ENCODE measurements at regions not wholly inside any gene's neighbourhood (a gene's known extent, or its start where the extent isn't known, plus 50 kb on each side); places are given as distances from the start of the nearest gene placed in this dataset.
"Not testable (repeated sequence)": the region's sequence is repeated elsewhere in the genome, so short reads cannot be mapped to it uniquely, and the experiment has no call there.

- no peak for ATAC-seq
- TF ChIP-seq POLR2AphosphoS5 (IDR thresholded peaks at IDR 0.05; ENCODE audit: low read depth) (no peak), EZH2phosphoT487 (IDR thresholded peaks at IDR 0.05; ENCODE audit: unreplicated experiment) (no peak), EZH2 (IDR thresholded peaks at IDR 0.05; ENCODE audit: low read depth, unreplicated experiment) (no peak), JUNB (IDR thresholded peaks at IDR 0.05; ENCODE audit: unreplicated experiment) (no peak), ZNF331 (CRISPR knock-in tag; IDR thresholded peaks at IDR 0.05; ENCODE audit: low read depth) (no peak), NANOG (IDR thresholded peaks at IDR 0.05; ENCODE audit: borderline replicate concordance) (no peak), STAT1 (IDR thresholded peaks at IDR 0.05; ENCODE audit: unreplicated experiment) (no peak), CREB1 (CRISPR knock-in tag; IDR thresholded peaks at IDR 0.05; ENCODE audit: low read depth) (no peak), CTCF (conservative IDR thresholded peaks at IDR 0.05; ENCODE audit: low read depth in 2 of 2) (no peak)
- no peaks in the 10 kb centered on the region for H3K4me1 Mint-ChIP-seq
- DNase-seq (ENCODE audit: low spot score): no peak
- Histone ChIP-seq H3K36me3 (ENCODE audit: insufficient read depth) (no peaks in the 10 kb centered on the region), H3K4me3 (no peak overlapping the region), H2AFZ (no peak overlapping the region; the same call in 1 of the 2 replicates), H3K27me3 (ENCODE audit: insufficient read depth) (no peaks in the 10 kb centered on the region), H3K4me1 (ENCODE audit: insufficient read depth) (no peaks in the 10 kb centered on the region), H3K9me2 (ENCODE audit: insufficient read depth) (peaks cover 5% of the 10 kb centered on the region; the same call in 1 of the 2 replicates), H3K27ac (ENCODE audit: low read depth) (no peak overlapping the region), H3K4me2 (no peak overlapping the region), H4K20me1 (replicated peaks; ENCODE audit: insufficient read depth) (no peaks in the 10 kb centered on the region), H3K79me2 (replicated peaks; ENCODE audit: insufficient read depth) (no peaks in the 10 kb centered on the region), H3F3A (replicated peaks; ENCODE audit: low read depth) (no peaks in the 10 kb centered on the region)
- peaks cover 2% of the 10 kb centered on the region; the same call in 1 of the 3 replicates for H3K9me3 Mint-ChIP-seq
- H3K27me3 Mint-ChIP-seq (ENCODE audit: insufficient read depth, low read depth, poor library complexity): no peaks in the 10 kb centered on the region
- no peak overlapping the region for H3K4me3 Mint-ChIP-seq
- H3K36me3 Mint-ChIP-seq (ENCODE audit: low read depth): no peaks in the 10 kb centered on the region
- H3K27ac Mint-ChIP-seq: no peak overlapping the region
Observed at GRCh38 chr13:82961757-82962156, 920.5 kb downstream of the SLITRK1 start.

DNA sequence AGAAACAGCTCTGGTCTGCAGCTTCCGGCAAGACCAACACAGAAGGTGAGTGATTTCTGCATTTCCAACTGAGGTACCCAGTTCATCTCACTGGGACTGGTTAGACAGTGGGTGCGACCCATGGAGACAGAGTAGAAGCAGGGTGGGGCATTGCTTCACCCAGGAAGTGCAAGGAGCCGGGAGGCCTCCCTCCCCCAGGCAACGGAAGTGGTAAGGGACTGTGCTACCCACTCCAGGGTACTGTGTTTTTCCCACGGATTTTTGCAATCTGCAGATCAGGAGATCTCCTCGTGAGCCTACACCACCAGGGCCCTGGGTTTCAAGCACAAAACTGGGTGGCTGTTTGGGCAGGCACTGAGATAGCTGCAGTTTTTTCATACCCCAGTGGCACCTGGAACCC, 929.9 kb downstream of the SLITRK1 start:
- not testable (repeated sequence) for H2AFZ ChIP-seq; H3K27ac Mint-ChIP-seq; H3K36me3 Mint-ChIP-seq (ENCODE audit: low read depth); H3K4me2 ChIP-seq; H3K27me3 ChIP-seq (ENCODE audit: insufficient read depth); H3K79me2 ChIP-seq (replicated peaks; ENCODE audit: insufficient read depth); H3K4me1 ChIP-seq (ENCODE audit: insufficient read depth); H3K4me3 Mint-ChIP-seq; H3K27ac ChIP-seq (ENCODE audit: low read depth); H4K20me1 ChIP-seq (replicated peaks; ENCODE audit: insufficient read depth); H3F3A ChIP-seq (replicated peaks; ENCODE audit: low read depth); ATAC-seq; H3K27me3 Mint-ChIP-seq (ENCODE audit: insufficient read depth, low read depth, poor library complexity); H3K4me1 Mint-ChIP-seq; DNase-seq (ENCODE audit: low spot score); H3K4me3 ChIP-seq; H3K9me2 ChIP-seq (ENCODE audit: insufficient read depth); H3K36me3 ChIP-seq (ENCODE audit: insufficient read depth)
- peaks cover 10% of the 10 kb centered on the region; the same call in 2 of the 3 replicates for H3K9me3 Mint-ChIP-seq

DNA sequence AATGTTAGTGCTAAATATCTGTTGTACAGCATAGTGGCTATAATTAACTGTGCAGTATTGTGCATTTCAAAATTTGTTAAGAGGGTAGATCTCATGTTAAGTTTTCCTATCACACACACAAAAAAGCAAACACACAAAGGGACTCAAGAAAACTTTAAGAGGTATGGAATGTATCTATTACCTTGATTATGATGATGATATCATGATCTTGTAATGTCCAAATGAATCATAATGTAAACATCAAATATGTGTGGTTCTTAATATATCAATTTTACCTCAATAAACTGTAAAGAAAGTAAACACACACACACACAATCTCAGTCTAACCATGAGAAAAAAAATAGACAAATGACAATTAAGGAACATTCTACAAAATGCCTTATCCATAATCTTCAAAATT, 934.6 kb downstream of the SLITRK1 start:
- Histone ChIP-seq H3K27ac (ENCODE audit: low read depth) (no peak overlapping the region), H2AFZ (no peak overlapping the region), H3K27me3 (ENCODE audit: insufficient read depth) (no peaks in the 10 kb centered on the region), H4K20me1 (replicated peaks; ENCODE audit: insufficient read depth) (no peaks in the 10 kb centered on the region), H3K79me2 (replicated peaks; ENCODE audit: insufficient read depth) (no peaks in the 10 kb centered on the region), H3K36me3 (ENCODE audit: insufficient read depth) (no peaks in the 10 kb centered on the region), H3F3A (replicated peaks; ENCODE audit: low read depth) (no peaks in the 10 kb centered on the region), H3K4me3 (no peak overlapping the region), H3K4me2 (no peak overlapping the region), H3K4me1 (ENCODE audit: insufficient read depth) (no peaks in the 10 kb centered on the region), H3K9me2 (ENCODE audit: insufficient read depth) (0 out of 2 replicates have a peak, but pooled peaks cover 2% of the 10 kb centered on the region)
- TF ChIP-seq NANOG (IDR thresholded peaks at IDR 0.05; ENCODE audit: borderline replicate concordance): no peak
- TF ChIP-seq STAT1 (IDR thresholded peaks at IDR 0.05; ENCODE audit: unreplicated experiment): no peak
- no peak for TF ChIP-seq CTCF (conservative IDR thresholded peaks at IDR 0.05; ENCODE audit: low read depth in 2 of 2)
- no peak for TF ChIP-seq ZNF331 (CRISPR knock-in tag; IDR thresholded peaks at IDR 0.05; ENCODE audit: low read depth)
- ATAC-seq (no peak), DNase-seq (ENCODE audit: low spot score) (no peak)
- H3K4me3 Mint-ChIP-seq: no peak overlapping the region
- no peaks in the 10 kb centered on the region for H3K4me1 Mint-ChIP-seq
- H3K27me3 Mint-ChIP-seq (ENCODE audit: insufficient read depth, low read depth, poor library complexity): no peaks in the 10 kb centered on the region
- no peaks in the 10 kb centered on the region for H3K36me3 Mint-ChIP-seq (ENCODE audit: low read depth)
- no peaks in the 10 kb centered on the region for H3K9me3 Mint-ChIP-seq
- no peak overlapping the region for H3K27ac Mint-ChIP-seq
